ENCODE measurements at regions not wholly inside any gene's neighbourhood (a gene's known extent, or its start where the extent isn't known, plus 50 kb on each side); places are given as distances from the start of the nearest gene placed in this dataset.

DNA sequence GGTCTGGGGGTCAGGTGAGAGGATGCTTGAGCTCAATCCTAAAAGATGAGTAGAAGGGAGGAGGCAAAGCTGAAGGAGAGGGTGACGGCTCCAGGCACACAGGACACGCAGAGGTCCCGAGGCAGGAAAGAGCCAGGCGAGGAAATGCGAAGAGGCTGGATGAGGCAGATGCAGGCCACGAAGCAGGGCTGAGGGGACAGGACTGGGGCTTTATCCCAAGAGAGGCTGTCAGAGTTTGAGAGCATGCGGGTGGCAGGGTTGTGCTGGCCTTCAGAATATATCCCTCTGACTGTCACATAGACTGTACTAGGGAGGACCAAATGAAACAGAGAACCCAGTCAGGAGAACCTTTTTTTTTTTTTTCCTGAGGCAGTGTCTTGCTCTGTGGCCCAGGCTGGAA lies 100.2 kb downstream of the RMI2 start:
- TF ChIP-seq, protein P1, sequence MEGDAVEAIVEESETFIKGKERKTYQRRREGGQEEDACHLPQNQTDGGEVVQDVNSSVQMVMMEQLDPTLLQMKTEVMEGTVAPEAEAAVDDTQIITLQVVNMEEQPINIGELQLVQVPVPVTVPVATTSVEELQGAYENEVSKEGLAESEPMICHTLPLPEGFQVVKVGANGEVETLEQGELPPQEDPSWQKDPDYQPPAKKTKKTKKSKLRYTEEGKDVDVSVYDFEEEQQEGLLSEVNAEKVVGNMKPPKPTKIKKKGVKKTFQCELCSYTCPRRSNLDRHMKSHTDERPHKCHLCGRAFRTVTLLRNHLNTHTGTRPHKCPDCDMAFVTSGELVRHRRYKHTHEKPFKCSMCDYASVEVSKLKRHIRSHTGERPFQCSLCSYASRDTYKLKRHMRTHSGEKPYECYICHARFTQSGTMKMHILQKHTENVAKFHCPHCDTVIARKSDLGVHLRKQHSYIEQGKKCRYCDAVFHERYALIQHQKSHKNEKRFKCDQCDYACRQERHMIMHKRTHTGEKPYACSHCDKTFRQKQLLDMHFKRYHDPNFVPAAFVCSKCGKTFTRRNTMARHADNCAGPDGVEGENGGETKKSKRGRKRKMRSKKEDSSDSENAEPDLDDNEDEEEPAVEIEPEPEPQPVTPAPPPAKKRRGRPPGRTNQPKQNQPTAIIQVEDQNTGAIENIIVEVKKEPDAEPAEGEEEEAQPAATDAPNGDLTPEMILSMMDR (IDR thresholded peaks at IDR 0.05), result no peak
- TF ChIP-seq POLR2AphosphoS5 (IDR thresholded peaks at IDR 0.05), result no peak
- no peak for TF ChIP-seq EP300 (IDR thresholded peaks at IDR 0.05)
